DMS53 (cell line): ENCODE measurements at regions not wholly inside any gene's neighbourhood (a gene's known extent, or its start where the extent isn't known, plus 50 kb on each side); places are given as distances from the start of the nearest gene placed in this dataset.

Experiments
- DNase-seq: peaks from one replicate; lab custom pipeline; 2025; lab: John Stamatoyannopoulos, UW

- no peak for DNase-seq
Measured at GRCh38 chr14:96638041-96638855, 136.1 kb downstream of the PAPOLA start.

GRCh38 chr14:96639550-96639949 lies 137.4 kb downstream of the PAPOLA start:
- DNase-seq: peak; percentile 66

- no peak for DNase-seq
Measured at GRCh38 chr14:96648506-96649326, 146.5 kb downstream of the PAPOLA start.

DNA sequence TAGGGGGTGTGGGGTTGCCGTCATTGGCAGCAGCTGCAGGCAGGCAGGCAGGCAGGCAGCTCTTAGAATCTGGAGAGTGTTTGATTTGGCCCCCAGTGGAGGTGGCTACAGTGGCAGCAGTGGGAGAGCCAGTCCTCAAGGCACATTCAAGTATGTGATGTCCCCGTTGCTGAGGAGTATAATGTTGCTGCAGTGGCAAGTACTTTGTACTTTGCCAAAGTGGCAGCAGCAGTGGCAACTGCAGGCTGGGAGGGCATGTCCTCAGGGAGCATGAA lies 147.1 kb downstream of the PAPOLA start:
- DNase-seq: no peak

GRCh38 chr14:96653597-96653996 lies 143.6 kb upstream of the VRK1 start:
- no peak for DNase-seq

DNA sequence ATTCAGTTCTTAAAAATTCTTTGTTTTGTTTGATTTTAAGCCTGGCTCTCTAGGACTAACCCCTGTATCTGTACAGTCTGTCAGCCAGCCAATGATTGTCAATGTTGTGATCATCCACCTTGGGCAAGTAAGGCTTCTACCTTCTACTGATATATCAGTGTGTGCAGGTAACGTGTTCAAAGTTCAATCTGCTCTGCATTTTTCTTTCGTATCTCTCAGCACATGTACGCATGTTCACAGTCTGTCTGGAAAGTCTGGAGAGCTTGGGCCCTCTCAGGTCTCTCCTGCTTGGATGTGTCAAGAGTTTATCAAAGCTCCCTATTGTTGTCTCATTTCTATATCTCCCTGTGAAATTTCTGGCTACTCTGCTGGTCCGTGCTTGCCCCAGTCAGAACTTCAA lies 138.6 kb upstream of the VRK1 start:
- DNase-seq: no peak

- DNase-seq: no peak
Measured at GRCh38 chr14:96660123-96660522, 137.1 kb upstream of the VRK1 start.

DNA sequence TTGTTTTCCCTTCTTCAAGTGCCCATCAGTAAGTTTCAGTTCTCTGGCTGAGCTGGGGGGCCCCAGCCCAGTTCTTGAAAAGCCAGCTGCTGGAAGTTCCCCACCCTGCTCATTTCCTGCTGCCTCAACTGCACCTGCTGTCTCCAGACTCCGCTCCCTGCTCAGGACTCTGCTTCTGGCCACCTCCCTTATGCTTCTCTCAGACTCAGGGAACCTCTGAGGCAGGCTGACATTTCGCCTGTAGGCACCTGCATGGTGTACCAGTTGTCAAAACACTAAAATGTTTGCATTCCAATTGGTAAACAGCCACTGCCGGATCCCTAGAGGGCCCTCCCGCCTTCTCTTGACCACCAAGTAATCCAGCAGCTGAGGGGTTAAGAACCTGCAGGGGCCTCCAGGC lies 136.5 kb upstream of the VRK1 start:
- DNase-seq: no peak

DNA sequence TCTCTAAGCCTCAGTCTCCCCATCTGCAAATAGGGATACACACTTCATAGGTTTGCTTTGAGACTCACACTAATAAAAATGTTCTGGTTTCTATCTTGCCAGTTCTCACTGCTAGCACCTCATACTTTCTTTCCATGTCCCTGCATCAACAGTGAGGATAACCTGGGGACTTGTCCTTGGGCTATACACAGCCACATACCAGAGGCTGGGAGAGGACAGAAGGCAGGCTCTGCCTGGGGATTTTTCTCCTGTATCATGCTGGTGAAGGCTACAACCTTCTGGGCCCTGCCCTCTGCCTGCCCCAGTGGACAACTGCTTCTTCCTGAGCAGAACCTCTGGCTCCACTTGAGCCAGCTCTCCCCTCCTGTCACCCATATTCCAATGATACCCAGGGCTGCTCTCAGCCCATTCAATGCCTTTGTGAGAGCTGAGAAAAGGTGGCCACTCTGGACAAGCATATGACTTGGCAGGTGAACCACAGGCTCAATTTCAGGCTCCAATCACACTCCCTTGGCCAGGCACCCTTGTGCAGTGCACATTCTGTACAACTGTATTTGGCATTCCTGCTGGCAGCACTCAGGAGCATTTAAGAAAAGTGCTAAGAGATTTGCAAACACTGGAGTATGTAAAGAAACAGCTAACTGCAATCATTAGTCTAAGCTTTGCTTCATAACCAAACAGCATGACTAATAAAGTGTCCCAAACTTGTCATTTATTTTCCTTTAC lies 135.8 kb upstream of the VRK1 start:
- no peak for DNase-seq

GRCh38 chr14:96662116-96662970 lies 134.8 kb upstream of the VRK1 start:
- DNase-seq: no peak

DNA sequence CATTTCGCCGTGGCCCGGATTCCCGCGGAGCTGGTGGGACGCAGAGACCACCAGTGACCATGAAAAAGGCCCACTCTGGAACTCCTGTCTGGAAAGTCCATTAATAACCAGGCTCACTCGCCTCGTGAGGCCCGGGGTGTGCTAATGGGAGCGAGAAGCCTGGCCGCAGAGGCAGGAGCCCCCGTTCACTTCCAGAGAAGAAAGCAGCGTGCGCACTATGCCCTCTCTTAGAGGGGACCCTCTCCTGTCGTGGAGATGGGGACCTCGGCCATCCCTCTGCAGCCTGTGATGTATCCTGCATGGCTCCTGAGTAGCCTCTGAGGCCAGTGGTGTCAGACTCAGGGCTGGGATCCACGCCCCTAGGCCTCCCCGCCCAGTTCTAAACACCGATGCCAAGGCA lies 134.1 kb upstream of the VRK1 start:
- no peak for DNase-seq

DNA sequence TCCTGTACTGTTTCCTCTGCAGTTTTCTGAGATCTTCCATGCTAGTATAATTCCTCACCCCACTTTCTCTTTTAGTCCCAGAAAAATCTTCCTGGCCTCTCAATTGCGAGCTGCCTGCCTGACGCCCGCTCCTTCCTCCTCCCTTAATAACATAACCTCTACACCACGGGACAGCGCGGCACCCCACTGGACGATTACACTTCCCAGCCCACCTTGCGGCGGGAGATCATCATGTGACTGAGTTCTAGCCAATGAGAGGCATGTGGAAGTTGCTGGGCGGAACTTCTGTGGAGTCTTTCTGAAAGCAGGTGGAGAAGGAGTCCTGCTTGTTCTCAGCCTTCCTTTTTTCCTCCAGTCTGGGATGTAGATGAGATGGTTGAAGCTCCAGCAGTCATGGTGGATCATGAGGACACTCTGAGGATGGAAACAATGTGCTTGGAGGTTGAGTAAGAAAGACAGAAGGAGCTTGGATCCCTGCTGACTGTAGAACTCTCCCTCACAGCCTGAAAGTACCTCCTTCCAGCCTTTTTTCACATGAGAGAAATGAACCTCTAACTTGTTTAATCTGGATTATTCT lies 133.6 kb upstream of the VRK1 start:
- DNase-seq: no peak

- DNase-seq: no peak
Measured at GRCh38 chr14:96666088-96666487, 131.1 kb upstream of the VRK1 start.

DNA sequence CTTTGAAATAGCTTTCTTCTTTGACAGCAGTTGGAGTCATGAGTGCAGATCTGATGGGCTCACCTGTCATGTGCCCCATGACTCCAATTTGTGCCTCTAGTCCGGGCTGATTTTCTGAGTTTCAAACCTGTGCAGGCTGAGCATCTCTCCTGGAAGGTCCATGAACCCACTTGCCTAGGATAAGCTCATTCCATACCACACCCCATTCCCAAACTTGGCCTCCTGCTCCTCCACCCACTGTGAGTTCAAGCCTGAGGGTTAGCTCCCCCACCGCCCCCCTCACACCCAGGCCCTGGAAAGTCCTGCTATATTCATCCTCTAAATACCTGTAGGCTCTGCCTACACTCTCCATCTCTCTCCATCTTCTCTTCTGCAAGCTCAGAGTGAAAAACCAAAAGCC lies 126.8 kb upstream of the VRK1 start:
- DNase-seq: no peak

DNA sequence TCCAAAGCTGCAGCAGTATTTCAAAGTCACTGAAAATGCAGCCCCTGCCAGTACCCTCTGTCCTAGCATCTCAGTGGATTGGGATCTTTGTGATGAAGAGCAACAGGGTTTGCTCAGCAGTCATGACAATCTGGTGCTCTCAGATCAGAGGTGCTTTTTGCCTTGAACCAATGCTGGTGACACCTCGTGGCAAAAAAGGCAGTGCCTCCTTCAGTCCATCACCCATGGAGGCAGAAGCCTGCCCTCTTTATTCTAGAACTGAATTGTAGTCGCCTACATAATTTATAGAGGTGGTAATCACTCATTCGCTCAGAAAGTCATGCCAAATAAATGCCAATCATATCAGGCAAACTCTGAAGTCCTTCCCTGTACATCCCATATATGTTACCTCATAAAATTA lies 126.0 kb upstream of the VRK1 start:
- DNase-seq: no peak

- no peak for DNase-seq
Measured at GRCh38 chr14:96673706-96674105, 123.5 kb upstream of the VRK1 start.

DNA sequence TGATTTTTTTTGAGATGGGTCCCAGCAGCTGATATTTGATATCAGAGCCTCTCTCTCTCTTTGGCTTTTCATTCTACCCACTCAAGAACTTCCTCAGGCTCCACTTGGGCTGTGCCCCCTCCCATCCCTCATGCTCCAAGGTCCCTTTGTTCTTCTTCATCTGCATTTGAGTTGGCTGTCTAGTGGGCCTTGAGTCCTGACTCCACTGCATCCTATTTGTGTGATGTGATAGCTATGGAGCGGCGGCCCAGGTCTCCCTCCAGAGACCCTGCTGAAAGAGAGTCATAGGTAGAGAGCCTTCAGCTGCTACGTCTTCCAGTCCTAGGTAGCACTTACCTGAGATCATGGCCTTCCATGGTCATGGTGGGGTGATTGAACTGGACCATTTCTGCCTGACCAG lies 123.1 kb upstream of the VRK1 start:
- no peak for DNase-seq

GRCh38 chr14:96676166-96676565 lies 121.0 kb upstream of the VRK1 start:
- no peak for DNase-seq

DNA sequence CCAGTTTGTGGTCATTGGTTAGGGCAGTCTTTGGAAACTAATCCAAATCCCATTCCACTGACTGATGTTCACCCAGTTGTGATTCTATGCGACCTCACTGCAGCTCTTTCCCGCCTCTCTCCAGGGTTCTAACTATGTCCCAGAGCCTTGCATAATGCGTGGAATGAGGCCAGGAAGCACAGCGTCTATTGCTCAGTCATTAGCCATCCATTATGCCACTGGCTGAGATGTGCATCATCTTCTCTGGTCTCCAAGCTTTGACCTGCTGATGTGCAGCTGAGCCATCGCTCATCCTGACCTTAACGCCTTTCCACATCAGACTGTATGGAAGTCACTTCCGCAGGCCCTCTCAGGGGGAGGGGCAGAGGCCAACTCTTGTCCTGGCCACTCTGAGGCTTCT lies 115.4 kb upstream of the VRK1 start:
- no peak for DNase-seq

DNA sequence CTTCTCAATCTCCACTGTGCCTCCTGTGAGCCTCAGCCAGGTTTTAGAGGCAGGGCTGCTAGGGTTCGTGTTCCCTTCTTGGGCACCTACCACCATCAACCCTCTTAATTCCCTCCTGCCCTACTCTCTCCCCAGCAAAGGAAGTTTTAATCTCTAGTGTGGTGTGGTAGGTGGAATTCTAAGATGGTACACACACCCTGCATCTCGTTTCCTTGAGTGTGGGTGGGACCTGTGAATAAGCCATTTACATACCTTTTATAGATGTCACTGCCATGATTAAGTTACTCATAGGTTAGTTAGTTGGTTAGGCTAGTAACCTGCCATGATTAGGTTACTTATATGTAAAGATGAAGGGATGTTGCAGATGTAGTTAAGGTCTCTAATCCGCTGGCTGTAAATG lies 114.8 kb upstream of the VRK1 start:
- no peak for DNase-seq

DNA sequence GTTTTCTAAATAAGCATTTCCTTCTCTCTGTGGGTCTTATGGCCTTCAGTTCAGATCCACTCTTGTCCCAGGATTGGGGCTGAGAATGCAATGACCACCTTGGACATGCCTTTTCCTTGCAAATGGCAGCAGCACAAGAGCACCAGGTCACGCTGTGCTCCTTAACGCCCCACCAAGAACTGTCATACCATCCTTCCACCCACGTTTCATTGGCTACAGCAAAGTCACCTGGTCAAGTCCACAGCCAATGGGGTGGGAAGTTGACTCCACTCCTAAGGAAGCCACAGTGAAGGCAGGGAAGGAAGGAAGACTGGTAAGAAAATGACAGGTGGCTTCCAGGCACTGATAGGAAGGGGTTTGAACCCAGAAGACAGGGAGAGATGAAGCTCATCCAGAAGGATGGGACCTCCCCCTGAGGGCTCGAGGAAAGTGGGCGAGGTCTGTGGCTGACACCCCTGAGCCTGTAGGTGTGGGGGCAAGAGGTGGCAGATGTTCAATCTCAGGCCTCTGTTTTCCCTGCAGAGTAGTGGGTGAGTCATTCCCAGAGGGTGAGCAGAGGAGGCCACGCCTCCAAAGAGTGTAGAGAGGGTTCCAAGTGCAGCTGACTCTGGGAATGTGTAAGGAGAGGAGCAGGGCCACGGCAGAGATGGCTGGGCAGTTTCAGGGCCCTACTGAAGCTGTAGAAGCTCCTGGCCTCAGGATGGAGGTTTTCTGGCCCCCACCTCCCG lies 113.5 kb upstream of the VRK1 start:
- peak; percentile 35 for DNase-seq
